Stimulated activated CD4-positive, alpha-beta T cell treated with anti-CD3 and anti-CD28 coated beads, Interleukin-1b, Interleukin-23, amount 100 ng/mL, for 48 hours (primary cell): ENCODE measurements at regions not wholly inside any gene's neighbourhood (a gene's known extent, or its start where the extent isn't known, plus 50 kb on each side); places are given as distances from the start of the nearest gene placed in this dataset.
"Not testable (repeated sequence)": the region's sequence is repeated elsewhere in the genome, so short reads cannot be mapped to it uniquely, and the experiment has no call there.

Experiments used
- DNase-seq: peaks from one replicate; pipeline ENCODE4 v3.0.0-alpha.2; 2020

GRCh38 chr15:20306497-20307106, 235.0 kb downstream of the GOLGA6L6 start:
- not testable (repeated sequence) for DNase-seq

- not testable (repeated sequence) for DNase-seq
Observed at GRCh38 chr15:20305912-20306311, 235.7 kb downstream of the GOLGA6L6 start.

GRCh38 chr15:20305015-20305465, 236.6 kb downstream of the GOLGA6L6 start:
- DNase-seq = not testable (repeated sequence)

- DNase-seq = not testable (repeated sequence)
Observed at GRCh38 chr15:20304282-20305014, 237.2 kb downstream of the GOLGA6L6 start.

- DNase-seq = not testable (repeated sequence)
Observed at GRCh38 chr15:20303248-20304171, 238.1 kb downstream of the GOLGA6L6 start.

- DNase-seq = not testable (repeated sequence)
Observed at GRCh38 chr15:20302141-20303069, 239.2 kb downstream of the GOLGA6L6 start.

GRCh38 chr15:20301471-20302081, 240.0 kb downstream of the GOLGA6L6 start:
- not testable (repeated sequence) for DNase-seq

- not testable (repeated sequence) for DNase-seq
Observed at GRCh38 chr15:20301041-20301390, 240.6 kb downstream of the GOLGA6L6 start.

GRCh38 chr15:20300351-20301040, 241.1 kb downstream of the GOLGA6L6 start:
- DNase-seq = not testable (repeated sequence)

- not testable (repeated sequence) for DNase-seq
Observed at GRCh38 chr15:20297603-20298123, 243.9 kb downstream of the GOLGA6L6 start.

GRCh38 chr15:20296261-20296660, 245.3 kb downstream of the GOLGA6L6 start:
- DNase-seq = not testable (repeated sequence)

- no peak for DNase-seq
Observed at GRCh38 chr15:20295238-20295811, 246.3 kb downstream of the GOLGA6L6 start.

- DNase-seq = no peak
Observed at GRCh38 chr15:20294651-20295237, 246.9 kb downstream of the GOLGA6L6 start.

GRCh38 chr15:20292422-20293005, 249.1 kb downstream of the GOLGA6L6 start:
- not testable (repeated sequence) for DNase-seq

GRCh38 chr15:20291616-20292015, 250.0 kb downstream of the GOLGA6L6 start:
- not testable (repeated sequence) for DNase-seq

GRCh38 chr15:20290606-20291005, 251.0 kb downstream of the GOLGA6L6 start:
- DNase-seq = not testable (repeated sequence)

- not testable (repeated sequence) for DNase-seq
Observed at GRCh38 chr15:20289538-20290103, 252.0 kb downstream of the GOLGA6L6 start.

- DNase-seq = not testable (repeated sequence)
Observed at GRCh38 chr15:20288800-20289537, 252.6 kb downstream of the GOLGA6L6 start.
